GM21529 (cell line): ENCODE measurements at regions not wholly inside any gene's neighbourhood (a gene's known extent, or its start where the extent isn't known, plus 50 kb on each side); places are given as distances from the start of the nearest gene placed in this dataset.

Source experiments
- ATAC-seq: cut with Tn5 transposase; IDR thresholded peaks from one replicate; pipeline ENCODE4 v1.9.1; 2021; ENCODE audit not compliant: unreplicated experiment

DNA sequence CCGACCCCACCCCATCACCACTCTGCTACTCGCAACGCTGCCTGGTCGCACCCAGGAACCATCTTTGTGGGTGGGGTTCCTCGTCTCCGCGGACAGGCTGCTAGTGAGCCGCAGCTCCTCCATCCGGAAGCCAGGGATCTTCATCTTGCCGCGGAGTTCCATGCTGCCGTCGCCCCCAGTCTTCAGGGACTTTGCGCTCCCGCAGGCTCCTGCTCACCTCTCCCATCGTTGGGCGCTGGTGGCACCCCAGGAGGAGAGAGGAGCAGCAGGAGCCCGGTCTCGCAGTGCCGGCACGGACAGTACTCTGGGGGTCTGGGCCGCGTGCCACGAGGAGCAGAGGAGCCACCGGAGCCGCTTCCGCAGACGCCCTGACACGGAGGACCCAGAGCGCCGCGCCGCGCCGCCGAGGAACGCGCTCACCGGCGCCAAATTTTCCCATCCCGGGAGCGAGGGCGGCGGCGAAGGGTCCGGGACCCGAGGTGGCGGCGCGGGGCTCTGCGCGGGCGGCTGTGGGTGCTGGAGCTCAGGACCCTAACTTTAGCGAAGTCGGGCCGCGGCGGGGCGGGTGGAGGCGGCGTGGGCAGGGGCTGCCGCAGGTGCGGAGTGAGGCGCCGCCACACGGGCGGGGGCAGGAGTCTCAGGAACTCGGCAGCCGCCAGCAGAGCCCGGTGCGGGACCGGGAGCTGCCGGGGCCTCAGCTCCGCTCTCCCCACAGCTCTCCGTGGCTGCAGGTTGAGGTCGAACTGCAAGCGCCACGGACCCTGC lies 750.1 kb upstream of the SORCS1 start:
- no peak for ATAC-seq

DNA sequence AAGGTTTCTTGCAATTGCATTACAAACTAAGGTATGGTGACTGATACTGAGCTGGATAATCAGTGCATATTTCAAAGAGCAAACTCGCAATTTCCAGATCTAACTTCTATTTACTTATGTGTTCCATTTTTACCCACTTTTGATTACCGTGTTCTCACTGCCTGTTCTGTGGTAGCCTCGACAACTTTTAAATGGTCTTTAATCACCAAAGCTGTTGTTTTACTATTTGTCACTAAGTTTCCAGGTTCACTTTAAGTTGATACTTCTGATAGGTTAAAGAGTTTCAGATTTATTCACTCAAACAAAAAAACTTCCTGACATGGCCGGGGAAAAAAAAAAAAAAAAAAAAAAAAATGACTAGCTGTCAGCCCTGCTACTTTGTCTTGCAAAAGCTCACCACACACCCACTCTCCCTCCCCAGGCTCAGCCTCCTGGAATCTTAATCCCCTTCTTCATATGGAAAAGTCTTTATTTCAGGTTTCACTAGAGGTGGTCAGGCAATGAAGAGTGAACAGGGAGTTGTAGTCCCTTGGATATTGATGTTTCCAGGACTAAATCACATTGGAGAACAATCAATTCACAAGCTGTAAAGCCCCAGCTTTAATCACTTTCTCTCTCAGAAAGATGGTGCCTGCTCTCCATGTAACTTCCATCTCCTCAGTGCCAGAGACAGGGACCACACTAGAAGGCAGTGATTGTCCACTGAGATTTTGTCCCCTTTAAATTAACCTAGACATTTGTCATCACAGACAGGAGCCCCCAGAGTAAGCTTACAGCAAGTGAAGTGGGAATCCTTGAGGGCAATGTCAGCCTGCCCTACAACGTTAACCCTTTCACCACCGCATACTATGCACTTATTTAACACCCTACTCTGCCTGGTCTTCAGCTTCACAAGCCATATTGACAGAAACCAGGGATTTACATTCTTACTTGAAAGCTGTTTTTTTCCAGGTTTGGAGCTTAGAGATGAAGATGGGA lies 749.1 kb upstream of the SORCS1 start:
- ATAC-seq, result no peak

DNA sequence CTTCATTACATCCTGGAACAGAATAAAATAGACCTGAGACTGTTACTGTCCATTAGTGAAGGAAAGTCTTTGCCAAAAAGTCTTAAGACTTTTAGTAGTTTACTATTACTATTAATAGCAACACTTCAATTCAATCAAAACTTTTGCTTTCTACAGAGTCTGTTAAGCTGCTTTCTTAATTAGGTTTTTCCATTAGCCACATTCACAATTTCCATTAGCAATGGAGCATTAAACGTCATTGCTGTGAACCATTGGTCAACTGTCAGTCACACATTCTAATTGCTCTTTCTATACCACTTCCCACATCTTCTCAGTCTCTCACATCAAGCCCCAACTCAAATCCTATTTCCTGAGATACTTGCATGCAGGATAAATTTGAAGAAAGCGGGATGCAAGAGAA lies 736.6 kb upstream of the SORCS1 start:
- ATAC-seq, result no peak

DNA sequence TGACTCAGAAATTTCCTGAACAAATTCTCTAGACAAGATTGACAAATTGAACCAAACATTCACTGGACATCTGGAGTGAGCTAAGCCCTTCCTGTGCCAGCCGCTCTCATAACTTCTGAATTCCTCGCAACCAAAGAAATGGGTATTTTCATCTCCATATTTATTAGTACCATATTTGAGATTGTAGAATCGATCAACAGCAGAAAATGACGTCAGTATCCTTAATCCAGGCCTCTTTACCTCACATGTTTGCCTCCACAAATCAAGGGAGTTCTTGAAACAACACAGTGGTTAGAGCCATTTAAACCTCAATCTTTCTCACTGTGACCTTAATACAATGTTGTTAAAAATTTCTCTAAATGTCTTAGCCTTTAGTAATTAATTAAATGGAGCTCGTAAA lies 735.6 kb upstream of the SORCS1 start:
- no peak for ATAC-seq

DNA sequence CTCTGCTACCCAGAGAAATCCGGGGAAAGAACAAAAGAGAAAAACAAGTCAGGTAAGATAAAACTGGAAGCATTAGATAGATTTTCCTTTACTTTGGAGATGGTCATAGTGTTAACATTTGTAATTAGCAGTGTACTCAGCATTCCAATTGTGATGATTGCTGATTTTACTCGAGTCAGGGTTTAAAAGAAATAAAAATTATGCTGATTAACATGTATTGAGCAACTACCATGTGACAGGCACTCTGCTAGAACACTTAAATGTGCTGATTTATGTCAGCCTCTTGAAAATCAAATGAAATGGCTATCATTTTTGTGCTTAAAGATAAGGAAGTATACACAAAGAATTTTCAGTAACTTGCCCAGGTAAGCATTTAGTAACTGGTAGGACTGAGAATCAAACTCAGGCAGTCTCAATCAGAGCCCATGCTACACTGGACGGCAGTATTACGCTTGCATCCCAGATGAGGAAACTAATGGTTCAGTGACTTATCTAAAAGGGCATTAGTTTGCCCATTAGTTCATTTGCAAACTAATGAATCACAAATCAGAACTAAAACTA lies 735.1 kb upstream of the SORCS1 start:
- no peak for ATAC-seq

DNA sequence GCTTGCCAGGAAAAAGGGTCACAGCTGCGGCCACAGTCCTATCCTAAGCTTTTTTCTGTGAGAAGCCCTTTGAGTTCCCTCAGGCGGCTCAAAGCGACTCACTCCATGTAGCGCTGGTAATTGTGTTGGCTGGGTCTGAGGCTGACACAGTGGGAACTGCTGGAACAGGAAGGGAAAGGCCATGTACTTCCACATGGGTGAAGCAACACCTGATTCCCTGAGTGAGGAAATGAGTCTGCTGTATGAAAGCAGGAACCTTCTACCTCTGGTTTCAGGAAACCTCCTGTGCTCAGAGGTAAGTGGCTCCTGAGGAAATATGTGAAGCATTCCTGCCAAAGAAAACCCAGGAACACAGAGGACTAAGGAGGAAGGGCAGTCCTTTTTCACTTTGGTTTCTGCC lies 734.6 kb upstream of the SORCS1 start:
- ATAC-seq, result no peak

DNA sequence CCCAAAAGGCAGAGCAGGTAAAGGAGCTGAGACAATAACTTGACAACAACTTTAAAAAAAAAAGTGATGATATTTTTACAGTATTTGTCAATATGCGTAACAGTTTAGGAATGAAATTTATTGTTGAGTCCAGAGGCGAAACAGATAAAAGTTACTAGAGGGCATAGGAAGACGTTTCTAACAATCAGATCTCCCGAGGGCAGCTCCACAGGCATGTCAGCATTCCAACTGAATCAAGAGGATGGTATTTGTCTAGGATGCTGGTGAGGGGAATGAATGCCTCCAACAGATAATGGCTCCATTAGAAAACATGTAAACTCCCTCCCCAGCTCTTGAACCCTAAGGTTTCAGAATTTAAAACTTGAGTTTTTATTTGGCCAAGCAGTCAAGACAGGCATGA lies 733.9 kb upstream of the SORCS1 start:
- no peak for ATAC-seq

DNA sequence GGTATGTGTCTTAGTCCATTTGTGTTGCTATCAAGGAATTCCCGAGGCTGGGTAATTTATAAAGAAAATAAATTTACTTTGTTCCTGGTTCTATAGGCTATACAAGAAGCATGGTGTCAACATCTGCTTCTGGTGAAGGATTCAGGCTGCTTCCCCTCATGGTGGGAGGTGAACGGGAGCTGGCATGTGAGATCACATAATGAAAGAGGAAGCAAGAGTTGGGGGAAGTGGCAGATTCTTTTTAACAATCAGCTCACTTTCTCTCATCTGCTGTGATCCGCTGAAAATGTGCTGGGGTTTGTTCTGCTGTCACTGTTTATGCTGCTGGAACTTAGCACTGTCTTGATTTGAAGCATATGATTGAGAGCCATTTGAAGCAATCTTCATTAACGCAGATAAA lies 730.0 kb upstream of the SORCS1 start:
- no peak for ATAC-seq

DNA sequence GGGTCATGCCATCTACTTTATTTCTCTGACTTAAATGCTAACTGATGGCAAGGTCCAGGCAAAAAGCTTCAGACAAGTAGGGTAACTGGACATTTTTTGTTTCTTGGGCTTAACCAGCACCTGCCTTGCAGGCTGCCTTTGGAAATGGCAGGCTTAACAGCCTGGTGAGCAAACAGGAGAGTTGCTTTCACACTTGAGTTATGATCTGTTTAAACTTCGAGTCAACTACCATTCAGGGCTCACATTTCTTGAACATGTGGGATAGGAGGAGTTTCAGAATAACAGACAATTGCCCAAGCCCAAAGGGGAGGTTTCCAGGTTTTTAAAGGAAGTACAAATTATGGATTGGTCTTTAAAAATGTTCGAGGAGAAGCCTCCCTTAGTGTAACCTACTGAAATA lies 724.6 kb upstream of the SORCS1 start:
- no peak for ATAC-seq

DNA sequence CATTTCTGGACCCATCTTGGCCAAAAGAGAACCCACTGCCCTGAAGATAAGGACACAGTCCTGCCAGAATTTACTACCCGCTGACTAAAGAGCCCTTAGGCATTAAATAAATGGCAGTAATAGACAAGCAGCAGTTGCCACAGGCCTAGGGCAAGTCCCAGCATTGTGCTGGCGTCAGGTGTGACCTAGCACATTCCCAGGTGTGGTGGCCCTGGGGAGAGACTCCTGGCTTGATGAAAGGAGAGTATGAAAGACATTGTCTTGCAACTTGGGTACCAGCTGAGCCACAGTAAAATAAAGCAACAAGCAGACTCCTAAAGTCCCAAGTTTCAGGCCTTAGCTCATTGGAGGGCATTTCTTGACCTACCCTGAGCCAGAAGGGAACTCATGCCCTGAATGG lies 715.7 kb upstream of the SORCS1 start:
- ATAC-seq, result no peak

DNA sequence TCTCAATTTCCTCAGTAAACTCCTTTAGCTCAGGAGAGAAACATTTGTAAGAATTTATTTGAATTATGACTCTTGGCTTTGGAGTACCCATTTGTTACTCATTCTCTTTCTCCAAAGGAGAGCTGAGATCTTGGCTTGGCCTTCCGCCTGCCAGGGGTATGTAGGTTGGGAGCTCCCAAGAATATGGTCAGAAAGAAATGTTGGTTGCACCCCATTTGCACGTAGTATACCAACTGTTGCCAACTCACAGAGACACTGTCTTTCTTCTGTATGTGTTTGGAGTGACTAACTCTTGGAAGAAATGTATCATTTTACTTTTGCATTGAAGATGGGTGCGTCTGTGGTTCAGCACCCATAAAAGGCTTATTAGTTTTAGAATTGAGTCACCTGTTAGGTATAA lies 708.5 kb upstream of the SORCS1 start:
- no peak for ATAC-seq

DNA sequence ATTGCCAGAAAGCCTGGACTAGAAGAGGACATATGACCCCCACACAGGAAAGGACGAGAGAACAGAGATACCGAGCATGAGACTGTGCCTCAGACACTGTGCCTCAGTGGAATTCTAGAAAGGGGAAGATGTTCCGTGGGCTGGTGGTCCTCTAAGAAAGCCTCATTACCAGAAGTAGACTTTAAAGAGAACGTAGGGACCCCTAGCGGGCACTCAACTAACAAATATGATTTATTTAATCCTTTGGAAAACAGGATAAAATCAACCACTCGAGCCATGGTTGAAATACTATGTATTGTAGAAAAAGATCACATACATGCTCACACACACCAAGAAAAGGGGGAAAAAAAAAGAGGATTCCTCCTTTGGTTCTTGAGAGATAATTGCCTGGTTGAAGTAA lies 701.2 kb upstream of the SORCS1 start:
- ATAC-seq, result no peak

DNA sequence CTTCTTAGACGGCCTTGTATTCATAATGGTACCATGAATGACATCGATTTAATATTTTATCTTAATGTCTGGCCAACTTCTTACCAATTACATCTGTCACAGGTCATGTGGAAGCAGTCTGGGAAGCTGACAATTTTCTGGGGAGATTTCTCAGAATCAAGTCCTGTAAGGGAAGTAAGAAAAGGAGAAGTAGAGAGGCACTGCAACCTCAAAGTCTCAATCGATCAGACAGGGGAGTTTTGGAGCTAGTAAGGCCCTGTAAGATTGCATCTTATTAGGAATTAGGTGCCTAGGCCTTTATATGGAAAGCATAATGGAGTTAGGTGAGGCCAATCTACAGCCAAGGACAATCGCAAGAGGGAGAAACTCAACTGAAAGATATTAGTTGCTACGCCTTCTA lies 694.6 kb upstream of the SORCS1 start:
- no peak for ATAC-seq

DNA sequence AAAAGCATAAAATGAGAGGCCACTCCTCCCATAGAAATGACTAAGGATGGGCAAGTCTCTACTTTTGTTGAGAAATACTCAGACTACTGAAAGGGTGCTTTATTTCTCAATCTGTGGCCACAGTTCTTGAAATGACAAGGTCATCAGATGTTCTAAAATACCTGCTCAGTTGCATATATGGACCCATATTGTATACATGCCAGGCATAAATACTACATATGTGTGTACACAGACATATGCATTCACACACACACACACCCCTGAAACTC lies 691.5 kb upstream of the SORCS1 start:
- ATAC-seq, result no peak

DNA sequence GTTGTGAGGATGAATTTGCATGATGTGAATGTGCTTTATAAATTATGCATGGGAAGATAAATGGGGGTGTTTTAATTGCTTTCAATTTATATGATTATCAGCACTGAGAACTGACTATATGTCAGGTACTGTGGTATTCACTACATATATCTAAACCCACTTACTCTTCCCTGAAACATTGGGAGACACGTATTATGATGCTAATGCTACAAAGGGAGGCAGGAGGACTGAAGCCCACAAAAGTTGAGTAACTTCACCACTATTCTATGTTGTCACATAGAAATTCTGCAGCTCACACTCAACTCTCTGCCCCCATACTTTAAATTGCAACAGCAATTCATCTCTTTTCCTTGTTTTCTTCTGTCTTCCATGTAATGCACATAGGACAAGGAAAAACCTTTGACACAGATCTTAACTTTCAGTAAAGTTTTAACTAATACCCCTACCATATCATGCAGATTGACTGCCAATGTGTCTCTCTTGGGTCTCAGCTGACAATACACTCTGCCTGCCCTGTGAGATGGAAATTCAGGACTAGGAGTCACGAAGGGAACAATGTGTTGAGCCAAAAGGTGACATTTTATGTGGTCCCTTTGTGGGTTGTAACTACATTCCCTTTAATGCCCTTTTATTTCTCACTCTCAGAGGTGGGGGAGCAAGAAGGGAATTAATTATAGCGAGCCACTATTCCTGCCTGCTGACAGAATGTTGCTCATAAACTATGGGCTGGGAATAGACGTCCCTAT lies 691.0 kb upstream of the SORCS1 start:
- no peak for ATAC-seq

DNA sequence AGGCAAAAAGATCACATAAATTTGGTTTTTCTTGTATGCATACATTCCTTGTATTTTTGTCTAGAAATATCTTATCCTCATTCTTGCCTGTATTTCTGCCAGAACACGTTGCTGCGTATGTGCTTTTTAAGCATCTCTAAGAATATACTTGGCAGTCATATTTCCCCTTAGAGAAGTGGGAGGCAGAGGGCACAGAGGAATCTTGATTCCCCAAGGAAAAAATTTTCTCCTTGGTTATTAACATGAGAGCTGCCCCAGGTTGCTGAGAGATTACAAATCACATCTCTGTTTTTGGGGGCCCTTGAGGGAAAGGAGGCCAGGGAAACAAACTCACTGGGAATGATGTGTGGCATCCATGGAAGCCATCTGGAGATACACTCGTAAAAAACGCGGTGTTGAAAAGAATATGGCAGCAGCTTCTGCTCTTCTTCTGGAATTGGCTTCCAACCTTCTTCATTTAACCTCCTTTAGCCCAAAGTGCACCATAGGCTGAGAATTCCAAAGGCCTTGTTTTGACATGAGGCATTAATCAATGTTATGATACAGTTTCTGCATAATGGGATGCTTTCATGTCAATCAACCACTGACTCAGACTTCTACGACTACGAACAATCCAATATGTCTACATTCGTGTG lies 684.3 kb upstream of the SORCS1 start:
- no peak for ATAC-seq

DNA sequence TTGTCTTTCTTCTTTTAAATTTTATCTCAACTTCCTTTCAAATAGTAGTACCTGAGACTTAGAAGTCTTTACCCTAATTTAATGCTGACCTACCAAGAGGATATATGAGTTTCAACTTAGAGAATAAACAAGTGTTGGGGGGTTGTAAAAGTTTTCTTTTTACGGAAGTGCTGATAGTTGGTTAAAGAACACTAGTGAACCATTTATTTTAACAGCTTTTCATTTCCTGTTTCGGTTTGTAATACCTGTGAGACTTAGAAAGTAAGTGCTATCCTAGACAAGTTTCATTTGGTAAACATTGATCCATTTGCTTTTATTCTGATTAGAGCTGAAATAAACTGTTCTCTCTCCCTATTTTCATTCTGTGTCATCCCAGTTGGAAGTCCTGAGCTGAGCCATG lies 683.1 kb upstream of the SORCS1 start:
- peak; percentile 77 for ATAC-seq

DNA sequence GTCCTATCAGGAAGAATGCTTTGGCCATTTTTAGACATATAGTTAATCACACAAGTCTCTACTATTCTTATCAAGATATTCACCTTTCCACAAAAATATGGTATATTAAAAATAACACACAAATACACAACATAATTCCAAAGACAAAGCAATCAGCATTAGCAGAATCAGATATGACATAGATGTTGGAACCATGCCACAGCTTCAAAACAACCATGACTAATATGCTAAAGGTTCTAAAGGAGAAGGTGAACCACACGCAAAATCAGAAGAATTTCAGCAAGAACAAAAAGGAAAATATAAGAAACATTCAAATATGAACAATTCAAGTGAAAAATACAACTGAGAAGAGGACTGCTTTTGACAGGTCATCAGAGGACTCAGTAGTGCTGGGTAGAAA lies 670.2 kb upstream of the SORCS1 start:
- ATAC-seq, result no peak

DNA sequence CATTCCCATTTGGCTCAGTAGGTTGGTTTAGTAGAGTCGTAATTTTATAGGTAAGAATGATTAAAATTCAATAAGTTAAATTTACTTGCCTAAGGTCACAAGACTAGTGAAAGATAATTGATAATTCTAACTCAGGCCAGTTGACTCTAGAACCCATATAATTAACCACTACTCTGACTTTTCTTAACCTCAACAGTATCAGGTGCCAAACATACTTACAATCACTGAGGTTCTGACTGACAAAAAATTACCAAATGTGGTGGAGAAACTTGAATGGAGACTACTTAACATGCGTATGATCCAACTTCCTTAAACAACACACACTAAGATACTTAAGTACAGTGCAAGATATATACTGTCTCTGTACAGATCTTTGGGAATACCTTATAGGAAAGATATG lies 667.3 kb upstream of the SORCS1 start:
- no peak for ATAC-seq

DNA sequence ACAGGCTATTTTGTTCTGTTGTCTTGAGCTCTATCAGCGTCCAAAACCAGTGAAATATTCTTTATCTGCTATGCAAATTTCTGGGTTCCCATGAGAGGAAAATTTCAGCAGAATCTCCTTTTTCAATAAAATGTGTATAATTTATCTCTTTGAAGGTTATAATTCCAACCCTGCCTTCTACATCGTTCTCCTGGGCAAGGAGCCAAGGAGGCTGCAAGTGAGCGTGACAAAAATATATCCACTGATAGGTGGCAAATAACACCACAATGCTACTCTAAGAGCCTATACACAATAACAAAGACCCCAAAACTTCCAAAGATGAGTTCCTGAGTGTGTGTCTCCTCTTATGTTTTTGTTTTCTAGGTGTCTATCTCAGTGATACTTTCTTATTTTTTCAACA lies 664.7 kb upstream of the SORCS1 start:
- no peak for ATAC-seq

DNA sequence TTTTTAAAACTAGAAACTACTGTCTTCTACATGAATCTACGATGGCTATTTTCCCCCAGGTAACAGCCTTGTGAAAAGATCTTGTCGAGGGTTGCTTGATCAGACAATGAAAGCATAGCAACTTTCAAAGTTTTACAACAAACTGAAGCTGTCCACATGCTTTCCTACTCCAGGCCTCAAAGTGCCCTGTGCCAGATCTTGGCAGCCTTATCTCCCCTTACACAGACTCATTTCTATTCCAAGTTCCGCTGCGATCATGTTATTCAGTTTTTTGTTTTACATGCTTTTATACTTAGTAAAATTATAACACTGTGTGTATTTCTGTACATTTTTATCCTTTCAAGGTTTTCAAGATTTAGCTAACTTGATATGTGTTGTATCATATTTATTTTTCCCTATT lies 661.7 kb upstream of the SORCS1 start:
- no peak for ATAC-seq
